ENCODE measurements at regions not wholly inside any gene's neighbourhood (a gene's known extent, or its start where the extent isn't known, plus 50 kb on each side); places are given as distances from the start of the nearest gene placed in this dataset.

DNA sequence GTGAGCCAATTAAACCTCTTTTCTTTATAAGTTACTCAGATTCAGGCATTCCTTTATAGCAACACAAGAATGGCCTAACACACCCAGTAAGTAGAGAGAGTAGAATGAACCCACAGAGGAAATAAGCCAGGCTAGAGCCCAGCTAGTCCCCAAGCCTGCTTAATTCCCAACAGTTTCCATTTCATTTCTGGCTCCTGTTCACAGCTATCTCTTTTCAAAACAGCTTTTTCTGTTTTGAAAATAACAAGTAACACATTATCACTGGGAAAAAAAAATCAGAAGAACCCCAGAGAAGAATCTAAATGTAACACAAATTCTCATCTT, 69.0 kb downstream of the HSPB8 start:
- TF ChIP-seq PBX3 (IDR thresholded peaks at IDR 0.05) = no peak
- TF ChIP-seq, protein P1, sequence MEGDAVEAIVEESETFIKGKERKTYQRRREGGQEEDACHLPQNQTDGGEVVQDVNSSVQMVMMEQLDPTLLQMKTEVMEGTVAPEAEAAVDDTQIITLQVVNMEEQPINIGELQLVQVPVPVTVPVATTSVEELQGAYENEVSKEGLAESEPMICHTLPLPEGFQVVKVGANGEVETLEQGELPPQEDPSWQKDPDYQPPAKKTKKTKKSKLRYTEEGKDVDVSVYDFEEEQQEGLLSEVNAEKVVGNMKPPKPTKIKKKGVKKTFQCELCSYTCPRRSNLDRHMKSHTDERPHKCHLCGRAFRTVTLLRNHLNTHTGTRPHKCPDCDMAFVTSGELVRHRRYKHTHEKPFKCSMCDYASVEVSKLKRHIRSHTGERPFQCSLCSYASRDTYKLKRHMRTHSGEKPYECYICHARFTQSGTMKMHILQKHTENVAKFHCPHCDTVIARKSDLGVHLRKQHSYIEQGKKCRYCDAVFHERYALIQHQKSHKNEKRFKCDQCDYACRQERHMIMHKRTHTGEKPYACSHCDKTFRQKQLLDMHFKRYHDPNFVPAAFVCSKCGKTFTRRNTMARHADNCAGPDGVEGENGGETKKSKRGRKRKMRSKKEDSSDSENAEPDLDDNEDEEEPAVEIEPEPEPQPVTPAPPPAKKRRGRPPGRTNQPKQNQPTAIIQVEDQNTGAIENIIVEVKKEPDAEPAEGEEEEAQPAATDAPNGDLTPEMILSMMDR (IDR thresholded peaks at IDR 0.05) = no peak
- TF ChIP-seq RAD21 (IDR thresholded peaks at IDR 0.05; ENCODE audit: low read length) = no peak
- no peak for TF ChIP-seq POLR2AphosphoS5 (IDR thresholded peaks at IDR 0.05; ENCODE audit: low read depth, low read length)
- TF ChIP-seq TAF1 (IDR thresholded peaks at IDR 0.05; ENCODE audit: borderline replicate concordance, low read depth, low read length) = no peak
- TF ChIP-seq RFX5 (IDR thresholded peaks at IDR 0.05; ENCODE audit: low read length) = no peak
- TF ChIP-seq, protein P2, sequence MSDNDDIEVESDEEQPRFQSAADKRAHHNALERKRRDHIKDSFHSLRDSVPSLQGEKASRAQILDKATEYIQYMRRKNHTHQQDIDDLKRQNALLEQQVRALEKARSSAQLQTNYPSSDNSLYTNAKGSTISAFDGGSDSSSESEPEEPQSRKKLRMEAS (IDR thresholded peaks at IDR 0.05; ENCODE audit: low read depth) = no peak
- TF ChIP-seq TEAD4 (IDR thresholded peaks at IDR 0.05; ENCODE audit: borderline replicate concordance, insufficient read depth) = no peak
